ENCODE measurements at regions not wholly inside any gene's neighbourhood (a gene's known extent, or its start where the extent isn't known, plus 50 kb on each side); places are given as distances from the start of the nearest gene placed in this dataset.

GRCh38 chr10:129039406-129040370 lies 427.4 kb upstream of the MGMT start:
- TF ChIP-seq CTCF (IDR thresholded peaks at IDR 0.05 in 2 of 3, conservative IDR thresholded peaks at IDR 0.05 in 1 of 3; ENCODE audit: insufficient read depth in 2 of 3, low read depth in 1 of 3, low read length in 3 of 3) (no peak), ZBTB33 (CRISPR knock-in tag; IDR thresholded peaks at IDR 0.05) (no peak), THAP7 (CRISPR knock-in tag; IDR thresholded peaks at IDR 0.05) (no peak), DACH1 (IDR thresholded peaks at IDR 0.05; ENCODE audit: partially characterized antibody) (no peak), PML (IDR thresholded peaks at IDR 0.05; ENCODE audit: low read length) (no peak)

Measured in K562 (cell line).